GM18519 (cell line): ENCODE measurements at regions not wholly inside any gene's neighbourhood (a gene's known extent, or its start where the extent isn't known, plus 50 kb on each side); places are given as distances from the start of the nearest gene placed in this dataset.

ENCODE experiments used
- ATAC-seq: cut with Tn5 transposase; IDR thresholded peaks from one replicate; pipeline ENCODE4 v1.9.1; 2021; ENCODE audit warnings: mild to moderate bottlenecking, moderate library complexity; ENCODE audit not compliant: unreplicated experiment, low FRiP score

GRCh38 chr6:104252276-104252675, 607.4 kb downstream of the HACE1 start:
- no peak for ATAC-seq

GRCh38 chr6:104251651-104252050, 608.1 kb downstream of the HACE1 start:
- ATAC-seq: no peak

GRCh38 chr6:104240865-104241264, 618.9 kb downstream of the HACE1 start:
- ATAC-seq: no peak

- no peak for ATAC-seq
Measured at GRCh38 chr6:104239971-104240370, 619.7 kb downstream of the HACE1 start.

- ATAC-seq: no peak
Measured at GRCh38 chr6:104229057-104229456, 630.7 kb downstream of the HACE1 start.

GRCh38 chr6:104227508-104227907, 632.2 kb downstream of the HACE1 start:
- no peak for ATAC-seq

- no peak for ATAC-seq
Measured at GRCh38 chr6:104226790-104227446, 632.8 kb downstream of the HACE1 start.

GRCh38 chr6:104218116-104218515, 641.6 kb downstream of the HACE1 start:
- ATAC-seq: no peak

GRCh38 chr6:104214901-104215300, 644.8 kb downstream of the HACE1 start:
- ATAC-seq: no peak

- ATAC-seq: no peak
Measured at GRCh38 chr6:104212977-104213668, 646.6 kb downstream of the HACE1 start.

- no peak for ATAC-seq
Measured at GRCh38 chr6:104207635-104208034, 652.1 kb downstream of the HACE1 start.

GRCh38 chr6:104201557-104201956, 658.2 kb downstream of the HACE1 start:
- no peak for ATAC-seq

GRCh38 chr6:104187616-104188015, 672.1 kb downstream of the HACE1 start:
- no peak for ATAC-seq

GRCh38 chr6:104186831-104187230, 672.9 kb downstream of the HACE1 start:
- no peak for ATAC-seq

- ATAC-seq: no peak
Measured at GRCh38 chr6:104183816-104184435, 675.8 kb downstream of the HACE1 start.

GRCh38 chr6:104182811-104183210, 676.9 kb downstream of the HACE1 start:
- no peak for ATAC-seq

- no peak for ATAC-seq
Measured at GRCh38 chr6:104173668-104174067, 686.1 kb downstream of the HACE1 start.

- ATAC-seq: no peak
Measured at GRCh38 chr6:104170401-104170800, 689.3 kb downstream of the HACE1 start.

- ATAC-seq: no peak
Measured at GRCh38 chr6:104166055-104166668, 693.6 kb downstream of the HACE1 start.

GRCh38 chr6:104162036-104162669, 697.6 kb downstream of the HACE1 start:
- no peak for ATAC-seq

- ATAC-seq: no peak
Measured at GRCh38 chr6:104159045-104159618, 700.6 kb downstream of the HACE1 start.
